Pancreas (tissue), 10 donors: ENCODE measurements at regions not wholly inside any gene's neighbourhood (a gene's known extent, or its start where the extent isn't known, plus 50 kb on each side); places are given as distances from the start of the nearest gene placed in this dataset.
A peak's percentile ranks its signal among the peaks of the same experiment; 100 is the strongest.

Source experiments
- ATAC-seq, 4 donors: fragments of 200-7000 bp; cut with Tn5 transposase; one replicate each; pipeline versions ENCODE4 v1.8.0 to v1.9.1; 2020; ENCODE audit warnings: mild to moderate bottlenecking in 4 of 4, moderate library complexity in 4 of 4
- DNase-seq, 6 donors: peaks; one replicate each; pipeline ENCODE4 v3.0.0-alpha.2; 2020
- FAIRE-seq: peaks from 2 replicates; lab custom pipeline; 2012; peaks lifted over from hg19 to GRCh38; lab: Jason Lieb, UNC
- H3K27ac ChIP-seq, 4 donors: fragments of 200-600 bp; sonication (generic); 1 replicate in 3 of 4; 2 replicates in 1 of 4; pipeline versions ENCODE4 v1.5.0 to v1.8.0; 2020
- H3K27me3 ChIP-seq, 4 donors: fragments of 200-600 bp; one replicate each; pipeline ENCODE4 v1.8.0; 2021
- H3K36me3 ChIP-seq, 3 donors: fragments of 200-600 bp; sonication (generic) in 1 of 3; one replicate each; pipeline versions ENCODE4 v1.5.0 to v1.8.0; 2020 to 2021
- H3K4me1 ChIP-seq, 3 donors: fragments of 200-600 bp; one replicate each; pipeline ENCODE4 v1.8.0; 2021
- H3K4me3 ChIP-seq, 4 donors: fragments of 200-600 bp; sonication (generic) in 2 of 4; one replicate each; pipeline versions ENCODE4 v1.5.0 to v1.8.0; 2020 to 2021
- H3K9me3 ChIP-seq, 4 donors: fragments of 200-600 bp; one replicate each; pipeline ENCODE4 v1.8.0; 2021
- CTCF ChIP-seq, 4 donors: fragments of 200-600 bp; sonication (generic) in 3 of 4; IDR thresholded peaks; one replicate each; pipeline versions ENCODE4 v1.5.0 to v1.8.0; 2021; ENCODE audit warnings: antibody characterized with exemption in 4 of 4
- WGBS, 2 donors: extraction: QIAGEN DNeasy Blood & Tissue Kit; methylation state at CpG; one replicate each; pipeline ENCODE4 v1.1.7; 2013; 5-methylcytosine and 5-hydroxymethylcytosine counted together
- intact Hi-C, 3 donors: fragments of 100-400 bp; cut with DNase I; formaldehyde crosslinking; loops; one replicate each; pipeline versions ENCODE4 v1.11.1 to v1.14.2; 2022
- donor health status: healthy with polysubstance abuse.
- donor health status: DM: no; HTN: no; CAD: no; lungs with moderate emphysema.
- donor health status: DM: no; HTN: no; CAD: no.
- donor health status: control.
- donor health status: control.
- donor health status: Bipolar disorder and iron deficiency.
- donor health status: DM: yes; HTN: yes; CAD: no.
- donor health status: DM: no; HTN: no; CAD: no.
- donor health status: DM: no; HTN: no; CAD: no.
- donor health status: DM: yes; HTN: yes; CAD: no.

GRCh38 chr1:177825276-177825901 is 144.5 kb downstream of the SEC16B start:
- H3K4me3 ChIP-seq, result no peak overlapping the region
- H3K27me3 ChIP-seq, result no peaks in the 10 kb centered on the region
- DNase-seq (no peak), ATAC-seq (no peak), FAIRE-seq (no peak)
- TF ChIP-seq CTCF (IDR thresholded peaks at IDR 0.05), result no peak
- 73 to 79% methylated on average over 6 of the region's 6 CpGs for WGBS, 2 donors
- H3K9me3 ChIP-seq, result no peaks in the 10 kb centered on the region
- no peaks in the 10 kb centered on the region for H3K36me3 ChIP-seq
- no peaks in the 10 kb centered on the region for H3K4me1 ChIP-seq
- intact Hi-C loops, result no loop called here
- no peak overlapping the region for H3K27ac ChIP-seq

- FAIRE-seq (no peak), ATAC-seq (no peak), DNase-seq (no peak)
- intact Hi-C loops, result no loop called here
- Histone ChIP-seq H3K9me3 (no peaks in the 10 kb centered on the region), H3K36me3 (no peaks in the 10 kb centered on the region), H3K4me3 (no peak overlapping the region), H3K27ac (no peak overlapping the region), H3K27me3 (no peaks in the 10 kb centered on the region), H3K4me1 (no peaks in the 10 kb centered on the region)
- 75 to 86% methylated on average over 5 of the region's 5 CpGs for WGBS, 2 donors
- no peak for TF ChIP-seq CTCF (IDR thresholded peaks at IDR 0.05)
These were observed 145.3 kb downstream of the SEC16B start for GRCh38 chr1:177824508-177824982.

GRCh38 chr1:177820213-177820612 is 149.6 kb downstream of the SEC16B start:
- intact Hi-C loops, result no loop called here
- no peak overlapping the region for H3K27ac ChIP-seq
- no peaks in the 10 kb centered on the region for H3K4me1 ChIP-seq
- ATAC-seq (no peak), DNase-seq (no peak), FAIRE-seq (no peak)
- H3K4me3 ChIP-seq, result no peak overlapping the region
- H3K9me3 ChIP-seq, result no peaks in the 10 kb centered on the region
- no peaks in the 10 kb centered on the region for H3K36me3 ChIP-seq
- 89 to 93% methylated on average over 6 of the region's 6 CpGs for WGBS, 2 donors
- H3K27me3 ChIP-seq, result no peaks in the 10 kb centered on the region
- TF ChIP-seq CTCF (IDR thresholded peaks at IDR 0.05), result no peak

GRCh38 chr1:177817937-177818875 is 151.7 kb downstream of the SEC16B start:
- no peak for DNase-seq
- Histone ChIP-seq H3K36me3 (no peaks in the 10 kb centered on the region), H3K4me3 (no peak overlapping the region), H3K9me3 (no peaks in the 10 kb centered on the region), H3K4me1 (no peaks in the 10 kb centered on the region), H3K27me3 (no peaks in the 10 kb centered on the region), H3K27ac (no peak overlapping the region)
- intact Hi-C loops, result no loop called here
- peak in 2 of 4 donors; percentile 21 to 75 for ATAC-seq
- FAIRE-seq, result no peak
- no peak for TF ChIP-seq CTCF (IDR thresholded peaks at IDR 0.05)
- WGBS, 2 donors, result 61 to 65% methylated on average over 7 of the region's 7 CpGs
